Loucy (cell line): ENCODE measurements at regions not wholly inside any gene's neighbourhood (a gene's known extent, or its start where the extent isn't known, plus 50 kb on each side); places are given as distances from the start of the nearest gene placed in this dataset.

ENCODE experiments used
- H2AFZ ChIP-seq: fragments of 200-600 bp; sonication (generic); 2 replicates; pipeline ENCODE4 v1.6.0; 2016; ENCODE audit warnings: antibody characterized with exemption, mild to moderate bottlenecking, low read length, moderate library complexity
- H3F3A ChIP-seq: fragments of 200-600 bp; 2 replicates; pipeline ENCODE4 v1.6.0; 2016; ENCODE audit warnings: antibody characterized with exemption, low read depth, mild to moderate bottlenecking
- H3K27me3 ChIP-seq: fragments of 200-600 bp; sonication (generic); 2 replicates; pipeline ENCODE4 v1.6.1; 2014; ENCODE audit warnings: low read length, mild to moderate bottlenecking; ENCODE audit not compliant: insufficient read depth, poor library complexity, severe bottlenecking
- H3K36me3 ChIP-seq: fragments of 200-600 bp; sonication (generic); 2 replicates; pipeline ENCODE4 v1.6.1; 2016; ENCODE audit warnings: low read length; ENCODE audit not compliant: insufficient read depth
- H3K4me1 ChIP-seq: fragments of 200-600 bp; sonication (generic); 2 replicates; pipeline ENCODE4 v1.5.1; 2014; ENCODE audit warnings: low read length, mild to moderate bottlenecking; ENCODE audit not compliant: insufficient read depth, poor library complexity, severe bottlenecking
- H3K4me2 ChIP-seq: fragments of 200-600 bp; sonication (generic); 2 replicates; pipeline ENCODE4 v1.6.0; 2014; ENCODE audit warnings: antibody characterized with exemption, low read length, low read depth, mild to moderate bottlenecking; ENCODE audit not compliant: poor library complexity, severe bottlenecking
- H3K4me3 ChIP-seq: fragments of 200-600 bp; sonication (generic); 2 replicates; pipeline ENCODE4 v1.5.1; 2014; ENCODE audit warnings: low read length, mild to moderate bottlenecking, mixed read lengths; ENCODE audit not compliant: poor library complexity, severe bottlenecking
- H3K79me2 ChIP-seq: fragments of 200-600 bp; sonication (generic); 2 replicates; pipeline ENCODE4 v1.6.1; 2014; ENCODE audit warnings: low read length; ENCODE audit not compliant: insufficient read depth
- H3K9ac ChIP-seq: fragments of 200-600 bp; sonication (generic); 2 replicates; pipeline ENCODE4 v1.6.0; 2014; ENCODE audit warnings: mild to moderate bottlenecking, low read depth, low read length, moderate library complexity; ENCODE audit not compliant: poor library complexity, severe bottlenecking
- H3K9me2 ChIP-seq: fragments of 200-600 bp; sonication (generic); replicated peaks from 2 replicates; pipeline ENCODE4 v1.6.1; 2016; ENCODE audit warnings: low read depth, low read length, mixed read lengths
- H3K9me3 ChIP-seq: fragments of 200-600 bp; sonication (generic); 2 replicates; pipeline ENCODE4 v1.6.1; 2014; ENCODE audit warnings: mild to moderate bottlenecking, antibody characterized with exemption, low read length, low read depth; ENCODE audit not compliant: insufficient read depth
- H4K20me1 ChIP-seq: fragments of 200-600 bp; sonication (generic); 2 replicates; pipeline ENCODE4 v1.6.0; 2014; ENCODE audit warnings: antibody characterized with exemption, low read length, mild to moderate bottlenecking; ENCODE audit not compliant: insufficient read depth, poor library complexity, severe bottlenecking
- EZH2phosphoT487 ChIP-seq: fragments of 200-600 bp; IDR thresholded peaks from 2 replicates; pipeline ENCODE4 v1.6.1; 2018; ENCODE audit warnings: antibody characterized with exemption, mild to moderate bottlenecking, moderate library complexity, borderline replicate concordance
- TF ChIP-seq, protein P1 (sequence below): fragments of 200-600 bp; sonication (generic); conservative IDR thresholded peaks from 2 replicates; pipeline ENCODE4 v1.5.1; 2014; ENCODE audit warnings: mild to moderate bottlenecking, antibody characterized with exemption, low read length

- no peaks in the 10 kb centered on the region for H3K36me3 ChIP-seq
Observed at GRCh38 chr12:13444076-13444475, 247.6 kb downstream of the EMP1 start.

GRCh38 chr12:13443498-13443897 lies 247.0 kb downstream of the EMP1 start:
- Histone ChIP-seq H3K4me3 (no peak overlapping the region), H3K9ac (no peak overlapping the region), H3K79me2 (no peaks in the 10 kb centered on the region), H3K27me3 (no peaks in the 10 kb centered on the region), H4K20me1 (no peaks in the 10 kb centered on the region), H2AFZ (no peak overlapping the region), H3F3A (no peaks in the 10 kb centered on the region), H3K9me2 (no peaks in the 10 kb centered on the region), H3K4me1 (no peaks in the 10 kb centered on the region), H3K36me3 (no peaks in the 10 kb centered on the region), H3K4me2 (no peak overlapping the region), H3K9me3 (no peaks in the 10 kb centered on the region)
- TF ChIP-seq EZH2phosphoT487 = no peak
- TF ChIP-seq, protein P1, sequence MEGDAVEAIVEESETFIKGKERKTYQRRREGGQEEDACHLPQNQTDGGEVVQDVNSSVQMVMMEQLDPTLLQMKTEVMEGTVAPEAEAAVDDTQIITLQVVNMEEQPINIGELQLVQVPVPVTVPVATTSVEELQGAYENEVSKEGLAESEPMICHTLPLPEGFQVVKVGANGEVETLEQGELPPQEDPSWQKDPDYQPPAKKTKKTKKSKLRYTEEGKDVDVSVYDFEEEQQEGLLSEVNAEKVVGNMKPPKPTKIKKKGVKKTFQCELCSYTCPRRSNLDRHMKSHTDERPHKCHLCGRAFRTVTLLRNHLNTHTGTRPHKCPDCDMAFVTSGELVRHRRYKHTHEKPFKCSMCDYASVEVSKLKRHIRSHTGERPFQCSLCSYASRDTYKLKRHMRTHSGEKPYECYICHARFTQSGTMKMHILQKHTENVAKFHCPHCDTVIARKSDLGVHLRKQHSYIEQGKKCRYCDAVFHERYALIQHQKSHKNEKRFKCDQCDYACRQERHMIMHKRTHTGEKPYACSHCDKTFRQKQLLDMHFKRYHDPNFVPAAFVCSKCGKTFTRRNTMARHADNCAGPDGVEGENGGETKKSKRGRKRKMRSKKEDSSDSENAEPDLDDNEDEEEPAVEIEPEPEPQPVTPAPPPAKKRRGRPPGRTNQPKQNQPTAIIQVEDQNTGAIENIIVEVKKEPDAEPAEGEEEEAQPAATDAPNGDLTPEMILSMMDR = no peak

More at GRCh38 chr12:13444076-13444475, 247.6 kb downstream of the EMP1 start:
- H2AFZ ChIP-seq = no peak overlapping the region
- no peak overlapping the region for H3K9ac ChIP-seq
- H3K79me2 ChIP-seq = no peaks in the 10 kb centered on the region
- TF ChIP-seq, protein P1 = no peak
- no peak for TF ChIP-seq EZH2phosphoT487
- H3K9me3 ChIP-seq = no peaks in the 10 kb centered on the region
- H3K4me3 ChIP-seq = no peak overlapping the region
- no peaks in the 10 kb centered on the region for H4K20me1 ChIP-seq
- no peak overlapping the region for H3K4me2 ChIP-seq
- H3K9me2 ChIP-seq = no peaks in the 10 kb centered on the region
- no peaks in the 10 kb centered on the region for H3F3A ChIP-seq
- no peaks in the 10 kb centered on the region for H3K27me3 ChIP-seq
- no peaks in the 10 kb centered on the region for H3K4me1 ChIP-seq

GRCh38 chr12:13443028-13443427 lies 246.5 kb downstream of the EMP1 start:
- Histone ChIP-seq H3K36me3 (no peaks in the 10 kb centered on the region), H3K79me2 (no peaks in the 10 kb centered on the region), H3K4me2 (no peak overlapping the region), H3K4me1 (no peaks in the 10 kb centered on the region), H3K9me2 (no peaks in the 10 kb centered on the region), H3K4me3 (no peak overlapping the region), H3K9me3 (no peaks in the 10 kb centered on the region), H3F3A (no peaks in the 10 kb centered on the region), H3K9ac (no peak overlapping the region), H3K27me3 (no peaks in the 10 kb centered on the region), H4K20me1 (no peaks in the 10 kb centered on the region), H2AFZ (no peak overlapping the region)
- TF ChIP-seq EZH2phosphoT487 = no peak
- TF ChIP-seq, protein P1 = no peak
